ENCODE measurements at regions not wholly inside any gene's neighbourhood (a gene's known extent, or its start where the extent isn't known, plus 50 kb on each side); places are given as distances from the start of the nearest gene placed in this dataset.

GRCh38 chr3:6228958-6229683 is 631.8 kb upstream of the GRM7 start:
- TF ChIP-seq CTCF (IDR thresholded peaks at IDR 0.05) (no peak), EP300 (IDR thresholded peaks at IDR 0.05) (no peak)
